ENCODE measurements at regions not wholly inside any gene's neighbourhood (a gene's known extent, or its start where the extent isn't known, plus 50 kb on each side); places are given as distances from the start of the nearest gene placed in this dataset.

DNA sequence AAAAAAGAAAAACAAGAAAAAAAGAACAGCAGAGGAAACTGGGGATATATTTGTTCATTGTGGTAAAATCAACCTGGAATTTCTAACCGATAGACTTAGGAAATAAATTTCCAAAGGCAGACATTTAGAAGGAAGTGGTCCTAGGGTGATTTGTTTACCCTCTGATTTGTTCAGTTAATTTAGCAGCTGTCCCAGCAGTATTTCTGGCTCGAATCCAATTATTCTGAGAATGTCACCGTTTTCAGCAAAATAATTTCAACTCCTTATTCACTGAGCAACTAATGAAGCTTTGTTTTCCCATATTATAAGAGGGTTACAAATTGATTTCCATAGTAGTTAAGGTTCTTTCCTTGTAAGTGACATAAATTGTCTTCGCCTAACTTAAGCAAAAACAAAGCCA lies 285.2 kb upstream of the SYT10 start:
- H3K27ac ChIP-seq (ENCODE audit: low read length): no peak overlapping the region
- no peaks in the 10 kb centered on the region for H4K20me1 ChIP-seq (ENCODE audit: insufficient read depth)
- no peaks in the 10 kb centered on the region for H3K79me2 ChIP-seq (replicated peaks; ENCODE audit: insufficient read depth, low read length)
- H3K36me3 ChIP-seq (ENCODE audit: insufficient read depth, low read length): no peaks in the 10 kb centered on the region
- no peaks in the 10 kb centered on the region for H3K9me2 ChIP-seq (ENCODE audit: insufficient read depth, low read length)
- no peaks in the 10 kb centered on the region for H3K27me3 ChIP-seq (ENCODE audit: insufficient read depth, low read depth, low read length)
- no peaks in the 10 kb centered on the region for H3F3A ChIP-seq (ENCODE audit: insufficient read depth, low read length, poor library complexity, severe bottlenecking)
- no peaks in the 10 kb centered on the region for H3K9me3 ChIP-seq (ENCODE audit: low read length)
- no peak overlapping the region for H3K4me3 ChIP-seq (ENCODE audit: low read length)
- no peak overlapping the region for H3K9ac ChIP-seq (ENCODE audit: low read length)
- TF ChIP-seq POLR2AphosphoS5 (IDR thresholded peaks at IDR 0.05) (no peak), RAD21 (conservative IDR thresholded peaks at IDR 0.05) (no peak), EP300 (conservative IDR thresholded peaks at IDR 0.05; ENCODE audit: poor library complexity, severe bottlenecking) (no peak), TAF1 (IDR thresholded peaks at IDR 0.05; ENCODE audit: low read depth) (no peak), MXI1 (conservative IDR thresholded peaks at IDR 0.05; ENCODE audit: poor library complexity, severe bottlenecking) (no peak)
- TF ChIP-seq, protein P1, sequence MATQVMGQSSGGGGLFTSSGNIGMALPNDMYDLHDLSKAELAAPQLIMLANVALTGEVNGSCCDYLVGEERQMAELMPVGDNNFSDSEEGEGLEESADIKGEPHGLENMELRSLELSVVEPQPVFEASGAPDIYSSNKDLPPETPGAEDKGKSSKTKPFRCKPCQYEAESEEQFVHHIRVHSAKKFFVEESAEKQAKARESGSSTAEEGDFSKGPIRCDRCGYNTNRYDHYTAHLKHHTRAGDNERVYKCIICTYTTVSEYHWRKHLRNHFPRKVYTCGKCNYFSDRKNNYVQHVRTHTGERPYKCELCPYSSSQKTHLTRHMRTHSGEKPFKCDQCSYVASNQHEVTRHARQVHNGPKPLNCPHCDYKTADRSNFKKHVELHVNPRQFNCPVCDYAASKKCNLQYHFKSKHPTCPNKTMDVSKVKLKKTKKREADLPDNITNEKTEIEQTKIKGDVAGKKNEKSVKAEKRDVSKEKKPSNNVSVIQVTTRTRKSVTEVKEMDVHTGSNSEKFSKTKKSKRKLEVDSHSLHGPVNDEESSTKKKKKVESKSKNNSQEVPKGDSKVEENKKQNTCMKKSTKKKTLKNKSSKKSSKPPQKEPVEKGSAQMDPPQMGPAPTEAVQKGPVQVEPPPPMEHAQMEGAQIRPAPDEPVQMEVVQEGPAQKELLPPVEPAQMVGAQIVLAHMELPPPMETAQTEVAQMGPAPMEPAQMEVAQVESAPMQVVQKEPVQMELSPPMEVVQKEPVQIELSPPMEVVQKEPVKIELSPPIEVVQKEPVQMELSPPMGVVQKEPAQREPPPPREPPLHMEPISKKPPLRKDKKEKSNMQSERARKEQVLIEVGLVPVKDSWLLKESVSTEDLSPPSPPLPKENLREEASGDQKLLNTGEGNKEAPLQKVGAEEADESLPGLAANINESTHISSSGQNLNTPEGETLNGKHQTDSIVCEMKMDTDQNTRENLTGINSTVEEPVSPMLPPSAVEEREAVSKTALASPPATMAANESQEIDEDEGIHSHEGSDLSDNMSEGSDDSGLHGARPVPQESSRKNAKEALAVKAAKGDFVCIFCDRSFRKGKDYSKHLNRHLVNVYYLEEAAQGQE (IDR thresholded peaks at IDR 0.05; ENCODE audit: borderline replicate concordance): no peak
- H2AFZ ChIP-seq (ENCODE audit: low read depth, low read length): no peak overlapping the region
- H3K4me2 ChIP-seq (ENCODE audit: low read length): no peak overlapping the region

DNA sequence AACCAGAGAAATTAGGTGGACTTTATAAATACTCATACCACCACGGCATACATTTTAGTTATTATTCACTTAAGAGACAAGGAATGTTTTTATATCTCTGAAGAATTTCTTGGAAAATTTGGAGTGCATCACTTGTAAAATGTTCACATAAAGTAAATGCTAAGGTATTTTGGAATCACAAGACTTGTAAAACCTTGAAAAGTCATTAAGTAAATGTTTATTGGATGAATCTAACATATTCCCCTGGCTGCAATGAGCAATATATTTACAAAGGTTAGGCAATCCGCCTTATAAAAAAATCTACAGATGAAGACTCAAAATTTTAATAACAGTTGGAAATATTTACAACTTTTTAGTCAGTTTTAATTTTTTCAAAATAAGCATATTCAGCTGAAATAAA lies 287.4 kb upstream of the ALG10 start:
- no peak overlapping the region for H3K9ac ChIP-seq (ENCODE audit: low read length)
- H3K4me2 ChIP-seq (ENCODE audit: low read length): no peak overlapping the region
- no peaks in the 10 kb centered on the region for H3F3A ChIP-seq (ENCODE audit: insufficient read depth, low read length, poor library complexity, severe bottlenecking)
- no peaks in the 10 kb centered on the region for H4K20me1 ChIP-seq (ENCODE audit: insufficient read depth)
- H3K27me3 ChIP-seq (ENCODE audit: insufficient read depth, low read depth, low read length): no peaks in the 10 kb centered on the region
- no peak for TF ChIP-seq SMC3 (conservative IDR thresholded peaks at IDR 0.05; ENCODE audit: poor library complexity)
- no peak for TF ChIP-seq POLR2AphosphoS5 (IDR thresholded peaks at IDR 0.05)
- TF ChIP-seq EZH2 (IDR thresholded peaks at IDR 0.05; ENCODE audit: borderline replicate concordance, insufficient read depth, low read length, poor library complexity, severe bottlenecking): no peak
- no peak for TF ChIP-seq TAF1 (IDR thresholded peaks at IDR 0.05; ENCODE audit: low read depth)
- TF ChIP-seq, protein P2, sequence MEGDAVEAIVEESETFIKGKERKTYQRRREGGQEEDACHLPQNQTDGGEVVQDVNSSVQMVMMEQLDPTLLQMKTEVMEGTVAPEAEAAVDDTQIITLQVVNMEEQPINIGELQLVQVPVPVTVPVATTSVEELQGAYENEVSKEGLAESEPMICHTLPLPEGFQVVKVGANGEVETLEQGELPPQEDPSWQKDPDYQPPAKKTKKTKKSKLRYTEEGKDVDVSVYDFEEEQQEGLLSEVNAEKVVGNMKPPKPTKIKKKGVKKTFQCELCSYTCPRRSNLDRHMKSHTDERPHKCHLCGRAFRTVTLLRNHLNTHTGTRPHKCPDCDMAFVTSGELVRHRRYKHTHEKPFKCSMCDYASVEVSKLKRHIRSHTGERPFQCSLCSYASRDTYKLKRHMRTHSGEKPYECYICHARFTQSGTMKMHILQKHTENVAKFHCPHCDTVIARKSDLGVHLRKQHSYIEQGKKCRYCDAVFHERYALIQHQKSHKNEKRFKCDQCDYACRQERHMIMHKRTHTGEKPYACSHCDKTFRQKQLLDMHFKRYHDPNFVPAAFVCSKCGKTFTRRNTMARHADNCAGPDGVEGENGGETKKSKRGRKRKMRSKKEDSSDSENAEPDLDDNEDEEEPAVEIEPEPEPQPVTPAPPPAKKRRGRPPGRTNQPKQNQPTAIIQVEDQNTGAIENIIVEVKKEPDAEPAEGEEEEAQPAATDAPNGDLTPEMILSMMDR (IDR thresholded peaks at IDR 0.05; ENCODE audit: poor library complexity, severe bottlenecking): no peak
- TF ChIP-seq EP300 (conservative IDR thresholded peaks at IDR 0.05; ENCODE audit: poor library complexity, severe bottlenecking): no peak
- no peak for TF ChIP-seq MXI1 (conservative IDR thresholded peaks at IDR 0.05; ENCODE audit: poor library complexity, severe bottlenecking)
- TF ChIP-seq, protein P1 (IDR thresholded peaks at IDR 0.05; ENCODE audit: borderline replicate concordance): no peak
- TF ChIP-seq RAD21 (conservative IDR thresholded peaks at IDR 0.05): no peak
- H2AFZ ChIP-seq (ENCODE audit: low read depth, low read length): no peak overlapping the region
- H3K36me3 ChIP-seq (ENCODE audit: insufficient read depth, low read length): no peaks in the 10 kb centered on the region
- no peak overlapping the region for H3K4me3 ChIP-seq (ENCODE audit: low read length)
- no peaks in the 10 kb centered on the region for H3K9me2 ChIP-seq (ENCODE audit: insufficient read depth, low read length)
- no peaks in the 10 kb centered on the region for H3K79me2 ChIP-seq (replicated peaks; ENCODE audit: insufficient read depth, low read length)
- H3K27ac ChIP-seq (ENCODE audit: low read length): no peak overlapping the region
- H3K9me3 ChIP-seq (ENCODE audit: low read length): no peaks in the 10 kb centered on the region

Data from neural cell (in vitro differentiated cells).